Erythroblast (primary cell): ENCODE measurements at regions not wholly inside any gene's neighbourhood (a gene's known extent, or its start where the extent isn't known, plus 50 kb on each side); places are given as distances from the start of the nearest gene placed in this dataset.

ENCODE experiments used
- GATA1 ChIP-seq: IDR thresholded peaks from 2 replicates; pipeline ENCODE4 v1.6.1; 2011; ENCODE audit warnings: low read depth, mild to moderate bottlenecking, control low read depth, low read length, moderate library complexity
- POLR2A ChIP-seq: IDR thresholded peaks from 2 replicates; pipeline ENCODE4 v1.6.1; 2011; ENCODE audit warnings: mild to moderate bottlenecking, low read length

DNA sequence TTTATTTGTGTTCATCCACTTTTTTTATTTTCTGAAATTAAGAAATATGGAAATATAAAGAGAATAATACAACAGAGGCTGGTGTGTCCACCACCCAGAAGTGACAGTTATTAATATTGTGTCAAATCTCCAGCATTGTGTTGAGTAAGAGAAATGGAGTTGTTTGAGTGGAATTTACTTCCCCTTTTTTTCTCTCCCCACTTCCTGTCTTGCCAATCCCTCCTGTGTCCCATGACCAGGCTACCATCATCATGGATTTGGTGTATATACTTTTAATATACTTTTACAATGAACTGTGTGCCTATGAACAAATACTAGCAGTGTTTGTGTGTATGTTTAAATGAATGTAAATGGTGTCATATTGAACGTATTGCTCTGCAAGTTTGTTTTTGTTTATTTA lies 276.9 kb upstream of the SKOR2 start:
- no peak for TF ChIP-seq POLR2A
- no peak for TF ChIP-seq GATA1
